ENCODE measurements at regions not wholly inside any gene's neighbourhood (a gene's known extent, or its start where the extent isn't known, plus 50 kb on each side); places are given as distances from the start of the nearest gene placed in this dataset.

DNA sequence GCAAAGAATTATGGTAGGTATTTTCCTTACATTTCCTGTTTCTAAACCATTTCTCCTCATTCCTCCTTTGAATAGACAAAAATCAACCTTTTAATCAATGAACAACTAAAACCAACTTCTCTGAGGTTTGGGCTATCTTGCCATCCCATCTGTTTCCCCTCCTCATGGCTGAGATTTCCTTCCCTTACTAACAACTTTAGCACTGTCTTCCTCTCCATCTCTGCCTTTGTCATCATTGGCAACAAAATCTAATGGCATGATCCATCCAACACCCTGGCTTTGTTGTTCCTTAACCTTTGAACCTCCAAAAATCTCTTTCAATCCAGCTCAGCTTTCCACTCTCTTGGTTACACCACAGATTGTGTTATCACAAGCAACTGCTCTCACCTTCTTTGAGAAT is 95.3 kb upstream of the FAM136A start:
- DNase-seq: no peak

GRCh38 chr2:70396612-70397011 is 94.7 kb upstream of the FAM136A start:
- no peak for DNase-seq

DNA sequence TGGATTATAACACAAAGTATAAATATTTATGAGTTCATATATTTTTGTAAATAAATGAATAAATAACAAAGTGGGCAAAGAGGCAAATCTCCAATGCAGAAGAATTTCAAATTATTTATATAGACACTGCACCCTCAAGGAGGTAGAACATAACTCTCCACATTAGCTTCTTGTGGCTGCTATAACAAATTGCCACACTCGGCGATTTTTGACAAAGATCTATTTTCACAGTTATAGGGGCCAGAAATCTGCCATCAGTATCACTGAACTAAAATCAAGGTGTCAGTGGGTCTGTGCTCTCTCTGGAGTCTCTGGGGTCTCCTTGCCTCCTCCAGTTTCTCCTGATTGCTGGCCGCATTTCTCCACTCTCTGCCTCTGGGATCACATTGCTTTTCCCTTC is 92.0 kb upstream of the FAM136A start:
- DNase-seq: no peak

GRCh38 chr2:70391988-70392387 is 90.1 kb upstream of the FAM136A start:
- no peak for DNase-seq

GRCh38 chr2:70391259-70391658 is 89.4 kb upstream of the FAM136A start:
- no peak for DNase-seq

- DNase-seq: no peak
These were observed 86.9 kb upstream of the FAM136A start for GRCh38 chr2:70388813-70389212.

GRCh38 chr2:70388128-70388527 is 86.3 kb upstream of the FAM136A start:
- DNase-seq: no peak

GRCh38 chr2:70385966-70386595 is 84.2 kb upstream of the FAM136A start:
- DNase-seq: no peak

DNA sequence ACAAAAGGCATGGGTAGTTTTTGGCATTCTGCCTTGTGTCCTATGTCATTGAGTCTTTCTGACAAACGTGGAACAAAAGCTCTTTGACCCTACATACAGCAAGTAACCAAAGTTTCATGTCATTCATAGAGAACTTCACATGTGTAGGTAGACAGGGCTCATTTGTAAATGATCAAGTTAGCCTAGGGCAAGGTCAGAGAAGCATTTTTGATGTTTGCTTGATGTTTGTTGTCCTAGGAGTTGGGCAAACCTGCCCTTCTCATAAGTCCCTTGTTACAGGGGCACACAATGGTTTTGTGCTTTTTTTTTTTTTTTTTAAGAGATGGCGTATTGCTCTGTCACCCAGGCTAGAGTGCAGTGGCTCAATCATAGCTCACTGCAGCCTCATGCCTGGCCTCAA is 83.3 kb upstream of the FAM136A start:
- DNase-seq: no peak

GRCh38 chr2:70381821-70382220 is 80.0 kb upstream of the FAM136A start:
- no peak for DNase-seq

DNA sequence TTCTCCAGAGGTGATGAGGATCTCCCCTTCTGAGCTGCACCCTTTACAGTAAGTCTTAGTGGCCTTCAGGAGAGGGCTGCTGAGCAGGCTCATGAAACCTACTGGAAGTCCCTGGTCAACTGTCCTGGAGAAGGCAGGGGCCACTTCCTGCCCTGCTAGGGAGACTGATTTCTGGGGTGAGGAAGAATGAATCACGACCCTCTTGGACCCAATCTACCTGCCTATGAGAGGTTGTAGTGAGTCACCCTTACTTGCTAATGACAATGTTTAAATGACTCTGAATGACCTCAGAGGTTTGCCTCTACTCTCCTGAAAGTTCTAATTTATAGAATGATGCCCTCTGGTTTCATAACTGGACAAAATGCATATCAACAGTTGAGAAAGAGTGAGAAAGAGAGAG is 79.4 kb upstream of the FAM136A start:
- no peak for DNase-seq

DNA sequence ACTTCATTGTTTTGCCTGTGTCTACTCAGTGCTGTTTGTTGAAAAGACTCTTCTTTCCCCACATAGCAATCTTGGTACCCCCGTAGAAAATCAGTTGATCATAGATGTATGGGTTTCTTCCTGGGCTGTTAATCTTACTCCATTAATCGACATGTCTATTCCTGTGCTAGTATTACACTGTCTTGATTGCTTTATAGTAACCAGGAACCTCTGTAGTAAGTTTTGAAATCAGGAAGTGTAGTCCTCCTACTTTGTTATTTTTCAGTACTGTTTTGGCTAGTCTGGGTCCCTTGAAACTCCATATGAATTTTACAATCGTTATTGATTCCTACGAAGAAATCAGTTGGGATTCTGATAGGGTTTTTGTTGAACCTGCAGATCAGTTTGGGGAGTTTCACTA is 78.8 kb upstream of the FAM136A start:
- no peak for DNase-seq

DNA sequence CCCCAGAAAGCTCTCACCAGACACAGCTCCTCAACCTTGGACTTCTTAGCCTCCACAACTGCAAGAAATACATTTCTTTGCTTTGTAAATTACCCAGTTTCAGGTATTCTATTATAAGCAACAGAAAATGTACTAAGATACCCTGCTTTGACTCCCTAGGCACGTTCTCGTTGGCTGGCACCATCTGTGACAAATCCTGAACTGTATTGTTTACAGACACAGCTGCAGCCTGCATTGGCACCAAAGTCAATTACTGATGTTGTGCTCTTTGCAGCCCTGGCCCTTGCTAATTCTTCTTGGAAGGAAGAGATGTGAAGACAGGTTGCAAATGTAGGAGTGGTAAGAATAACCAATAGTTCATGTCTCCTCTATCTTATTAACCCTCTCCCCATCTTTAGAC is 72.7 kb upstream of the FAM136A start:
- no peak for DNase-seq

DNA sequence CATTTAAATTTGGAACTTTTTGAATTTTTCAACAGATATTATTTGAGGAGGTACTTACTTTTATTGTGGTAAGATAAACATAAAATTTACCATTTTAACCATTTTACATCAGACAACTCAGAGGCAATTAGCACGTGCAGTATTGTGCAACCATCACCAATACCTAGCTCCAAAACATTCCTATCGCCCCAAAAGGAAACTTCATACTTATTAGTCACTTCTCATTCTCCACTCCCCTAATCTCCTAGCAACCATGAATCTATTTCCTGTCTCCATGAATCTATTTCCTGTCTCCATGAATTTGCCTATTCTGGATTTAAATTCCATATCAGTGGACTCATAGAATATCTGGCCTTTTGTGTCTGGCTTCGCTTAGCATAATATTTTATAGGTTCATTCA is 69.9 kb upstream of the FAM136A start:
- no peak for DNase-seq

DNA sequence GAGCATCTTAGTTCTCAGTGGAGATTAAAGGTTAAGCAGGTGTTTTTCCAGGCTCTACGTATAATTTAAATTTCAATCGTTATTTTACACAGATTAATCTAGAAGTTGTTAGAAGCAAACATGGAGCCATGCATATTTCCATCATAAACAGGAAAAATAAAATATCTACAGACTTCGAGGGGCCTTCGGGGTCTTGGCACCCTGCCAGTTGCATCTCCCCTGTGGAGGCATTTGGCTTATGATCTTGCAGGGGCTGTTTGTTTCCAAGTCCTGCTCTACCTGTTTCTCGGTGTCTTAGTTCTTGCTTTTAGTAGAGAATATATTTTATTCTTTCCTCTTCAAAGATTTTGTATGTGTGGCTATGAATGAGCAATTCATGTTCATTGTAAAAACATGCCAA is 67.2 kb upstream of the FAM136A start:
- DNase-seq: peak; percentile 16

DNA sequence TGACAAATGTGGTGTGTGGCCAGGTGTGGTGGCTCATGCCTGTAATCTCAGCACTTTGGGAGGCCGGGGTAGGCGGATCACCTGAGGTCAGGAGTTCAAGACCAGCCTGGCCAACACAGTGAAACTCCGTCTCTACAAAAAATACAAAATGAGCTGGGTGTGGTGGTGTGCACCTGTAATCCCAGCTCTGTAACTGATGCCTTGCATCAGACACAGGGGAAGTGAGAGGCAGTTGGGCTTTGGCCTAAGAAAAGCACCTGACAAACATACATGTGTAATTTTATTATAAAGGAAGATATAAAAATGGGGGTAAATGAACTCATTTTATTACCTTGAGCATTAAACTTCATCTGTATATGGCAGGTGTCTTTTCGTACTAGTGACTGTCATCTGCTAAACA is 66.7 kb upstream of the FAM136A start:
- DNase-seq: no peak

- peak; percentile 18 for DNase-seq
These were observed 66.0 kb upstream of the FAM136A start for GRCh38 chr2:70367722-70368323.

DNA sequence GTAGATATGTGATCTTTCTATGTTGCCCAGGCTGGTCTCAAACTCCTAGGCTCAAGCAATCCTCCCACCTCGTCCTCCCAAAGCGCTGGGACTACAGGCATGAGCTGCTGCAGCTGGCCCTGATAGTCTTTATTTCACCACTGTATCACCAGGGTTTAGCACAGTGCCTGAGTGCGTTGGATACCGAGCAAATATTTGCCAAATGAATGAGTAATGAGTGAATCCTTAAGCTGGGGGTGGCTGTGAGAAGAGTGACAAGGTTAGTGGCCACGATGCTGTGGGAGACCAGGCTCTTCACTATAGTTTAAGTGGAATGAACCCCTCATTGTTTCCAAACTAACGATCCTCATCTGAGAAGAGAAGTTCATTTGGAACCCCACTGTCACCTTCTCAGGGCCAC is 60.8 kb upstream of the FAM136A start:
- DNase-seq: no peak

DNA sequence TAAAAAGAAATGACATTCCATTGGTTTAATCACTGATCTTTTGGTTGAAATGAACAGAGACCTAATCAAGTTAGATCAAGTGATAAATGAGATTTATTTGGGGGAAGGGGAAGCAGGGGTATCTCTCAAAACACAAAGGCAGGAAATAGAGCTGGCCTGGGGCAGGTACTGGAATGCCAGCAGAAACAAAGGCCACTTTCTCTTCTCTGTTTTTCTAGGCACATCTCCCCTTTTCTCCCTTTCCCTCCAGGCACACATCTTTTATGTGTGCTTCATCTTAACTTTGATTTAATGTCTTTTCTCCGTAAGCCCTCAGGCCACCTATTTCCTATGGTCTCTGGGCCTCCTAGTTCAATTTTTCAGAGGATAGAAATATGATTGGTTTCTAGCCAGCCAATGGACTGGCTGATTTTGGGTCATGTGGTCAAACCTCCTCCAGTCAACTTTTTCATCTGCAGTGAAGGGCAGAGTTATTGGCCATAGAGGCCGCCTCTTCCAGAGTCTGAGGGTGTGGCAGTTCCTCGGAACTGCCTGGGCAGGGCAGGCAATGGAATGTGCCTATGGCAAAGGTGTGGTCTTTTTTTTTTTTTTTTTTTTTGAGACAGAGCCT is 58.9 kb upstream of the FAM136A start:
- DNase-seq: no peak

DNA sequence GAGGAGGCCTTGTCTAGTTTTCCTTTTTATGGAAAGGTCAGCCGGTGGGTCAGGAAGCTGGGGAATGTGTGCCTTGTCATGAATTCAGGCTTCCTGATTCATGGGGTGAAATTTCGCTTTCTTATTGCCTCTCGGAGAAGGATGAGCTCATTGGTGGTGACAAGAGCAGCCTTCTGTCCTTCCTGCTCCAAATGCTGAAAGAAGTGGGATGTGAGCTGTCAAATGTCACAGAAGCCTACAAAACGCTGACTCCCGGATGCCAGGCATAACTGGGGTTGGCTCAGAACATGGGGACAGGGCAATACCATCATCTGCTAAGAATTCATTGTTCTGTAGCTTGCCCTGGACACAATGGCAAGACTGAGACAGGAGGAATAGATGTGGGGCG is 55.8 kb upstream of the FAM136A start:
- no peak for DNase-seq

GRCh38 chr2:70356941-70357683 is 55.2 kb upstream of the FAM136A start:
- no peak for DNase-seq

DNA sequence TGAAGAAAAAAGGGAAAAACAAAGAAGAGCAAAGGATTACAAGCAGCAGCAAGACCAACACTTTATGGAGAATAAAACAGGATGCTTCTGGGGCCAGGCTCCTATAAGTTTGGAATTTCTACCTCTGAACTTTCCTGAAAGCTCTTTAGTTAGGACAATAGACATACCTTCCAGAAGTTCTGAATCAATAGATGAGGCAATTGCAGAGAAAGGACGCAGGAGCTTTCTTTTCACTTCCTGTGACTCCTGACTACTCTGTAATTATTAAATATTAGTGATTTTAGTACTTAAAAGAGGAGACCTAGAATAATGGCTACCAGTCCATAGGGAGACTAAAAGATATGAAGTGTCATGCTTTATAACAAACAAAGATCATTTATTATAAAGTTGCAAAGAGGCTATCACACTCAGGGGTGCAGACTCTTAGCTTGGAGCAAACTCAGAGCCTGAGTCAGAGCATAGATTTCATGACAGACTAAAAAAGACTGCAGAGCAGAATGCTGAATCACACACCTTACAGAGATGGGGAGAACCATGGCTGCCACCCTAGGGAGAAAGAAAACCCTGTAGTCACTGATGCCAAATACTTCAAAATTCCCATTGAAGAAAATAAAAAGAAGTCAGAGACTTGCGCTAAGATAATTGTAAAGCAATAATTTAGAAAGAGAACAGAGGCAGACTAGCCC is 52.5 kb upstream of the FAM136A start:
- DNase-seq: no peak

Measured in eye (tissue), 1 donor.